GM12865 (cell line): ENCODE measurements at regions not wholly inside any gene's neighbourhood (a gene's known extent, or its start where the extent isn't known, plus 50 kb on each side); places are given as distances from the start of the nearest gene placed in this dataset.

Experiments used
- DNase-seq: peaks from one replicate; pipeline ENCODE4 v3.0.0; 2010; ENCODE audit warnings: low read depth
- H3K4me3 ChIP-seq: 2 replicates; pipeline ENCODE4 v1.5.1; 2011; ENCODE audit warnings: mild to moderate bottlenecking, low read depth, low read length, control low read depth
- CTCF ChIP-seq: IDR thresholded peaks from 2 replicates; pipeline ENCODE4 v1.5.1; 2011; ENCODE audit warnings: low read length, control low read depth, low read depth, inconsistent platforms; ENCODE audit not compliant: insufficient read depth; ENCODE audit errors: missing control alignments

GRCh38 chr10:110355141-110355831 lies 50.6 kb upstream of the SMNDC1 start:
- H3K4me3 ChIP-seq: peak overlapping the region; percentile 23
- DNase-seq: peak; percentile 87
- no peak for TF ChIP-seq CTCF

GRCh38 chr10:110355922-110356627 lies 51.4 kb upstream of the SMNDC1 start:
- peak; percentile 72 for DNase-seq
- no peak for TF ChIP-seq CTCF
- H3K4me3 ChIP-seq: peak overlapping the region; percentile 23

GRCh38 chr10:110356628-110357245 lies 52.0 kb upstream of the SMNDC1 start:
- H3K4me3 ChIP-seq: peak overlapping the region; percentile 36
- TF ChIP-seq CTCF: no peak
- DNase-seq: peak; percentile 99

GRCh38 chr10:110357252-110357780 lies 52.6 kb upstream of the SMNDC1 start:
- no peak for TF ChIP-seq CTCF
- DNase-seq: peak; percentile 87
- peak overlapping the region; percentile 36 for H3K4me3 ChIP-seq

- DNase-seq: no peak
- H3K4me3 ChIP-seq: peak overlapping the region; percentile 36
- TF ChIP-seq CTCF: no peak
These were observed 53.2 kb upstream of the SMNDC1 start for GRCh38 chr10:110357871-110358270.

DNA sequence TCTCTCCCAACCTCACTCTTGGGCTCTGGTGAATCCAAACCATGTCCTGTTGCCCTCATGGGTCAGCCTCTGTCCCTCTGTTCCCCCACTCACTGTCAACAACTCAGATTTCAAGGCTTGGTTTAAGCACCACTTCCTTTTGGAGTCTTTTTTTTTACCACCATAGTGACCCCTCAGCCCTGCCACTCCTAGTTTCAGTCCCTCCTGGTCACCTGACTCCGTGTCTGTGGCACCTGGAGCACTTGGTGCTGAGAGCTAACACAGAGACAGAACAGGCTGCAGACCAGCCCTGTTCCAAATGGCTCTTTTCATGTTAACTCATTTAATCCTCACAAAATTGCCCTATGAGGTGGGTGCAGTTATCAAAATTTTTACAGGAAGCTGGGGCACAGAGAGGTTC lies 53.6 kb upstream of the SMNDC1 start:
- peak; percentile 55 for DNase-seq
- H3K4me3 ChIP-seq: peak overlapping the region; percentile 36; the same call in 1 of the 2 replicates

More for the DNA sequence above, 53.6 kb upstream of the SMNDC1 start:
- no peak for TF ChIP-seq CTCF
